Prostate gland (tissue), 2 donors: ENCODE measurements at regions not wholly inside any gene's neighbourhood (a gene's known extent, or its start where the extent isn't known, plus 50 kb on each side); places are given as distances from the start of the nearest gene placed in this dataset.

Experiments
- DNase-seq: peaks from one replicate; pipeline ENCODE4 v3.0.0-alpha.2; 2019; ENCODE audit warnings: low spot score
- H3K27ac ChIP-seq, 2 donors: fragments of 200-600 bp; sonication (generic); 2 replicates each; pipeline ENCODE4 v1.5.1; 2017 to 2019
- H3K27me3 ChIP-seq: fragments of 200-600 bp; sonication (generic); replicated peaks from 2 replicates; pipeline ENCODE4 v1.5.1; 2019; ENCODE audit not compliant: insufficient read depth
- H3K36me3 ChIP-seq, 2 donors: fragments of 200-600 bp; sonication (generic); 1 replicate in 1 of 2; 2 replicates in 1 of 2; pipeline versions ENCODE4 v1.5.1 to v1.8.1; 2017 to 2019
- H3K4me1 ChIP-seq: fragments of 200-600 bp; sonication (generic); replicated peaks from 2 replicates; pipeline ENCODE4 v1.5.1; 2019
- H3K4me3 ChIP-seq, 2 donors: fragments of 200-600 bp; sonication (generic); 2 replicates each; pipeline ENCODE4 v1.5.1; 2017 to 2019
- H3K9me3 ChIP-seq: fragments of 200-600 bp; sonication (generic); 2 replicates; pipeline ENCODE4 v1.5.1; 2017
- CTCF ChIP-seq, 4 experiments: fragments of 200-600 bp in 2 of 4; fragments of 450-650 bp in 2 of 4; sonication (generic) in 2 of 4; IDR thresholded peaks; 1 replicate in 3 of 4; 2 replicates in 1 of 4; pipeline ENCODE4 v1.5.1; 2016 to 2019; ENCODE audit warnings: antibody characterized with exemption in 4 of 4, mild to moderate bottlenecking in 2 of 4, moderate library complexity in 2 of 4
- POLR2A ChIP-seq: fragments of 450-650 bp; IDR thresholded peaks from one replicate; pipeline ENCODE4 v1.6.1; 2016; ENCODE audit warnings: antibody characterized with exemption, mild to moderate bottlenecking
- POLR2AphosphoS5 ChIP-seq: sonication (generic); formaldehyde crosslinking; IDR thresholded peaks from one replicate; pipeline ENCODE4 v1.6.1; 2017; ENCODE audit warnings: antibody characterized with exemption
- WGBS: methylation state at CpG from one replicate; pipeline ENCODE4 v1.1.5; 2018; 5-methylcytosine and 5-hydroxymethylcytosine counted together
- intact Hi-C: fragments of 100-400 bp; cut with DNase I; formaldehyde crosslinking; loops from one replicate; pipeline ENCODE4 v1.14.2; 2022

GRCh38 chr6:94027374-94027773, 608.0 kb upstream of the EPHA7 start:
- 93% methylated on average over 1 of the region's 1 CpG for WGBS
- no peaks in the 10 kb centered on the region for H3K4me1 ChIP-seq
- DNase-seq = no peak
- H3K27ac ChIP-seq = no peak overlapping the region
- no peaks in the 10 kb centered on the region for H3K27me3 ChIP-seq
- no peaks in the 10 kb centered on the region for H3K36me3 ChIP-seq
- no peak overlapping the region for H3K4me3 ChIP-seq
- no peaks in the 10 kb centered on the region for H3K9me3 ChIP-seq
- TF ChIP-seq POLR2A (no peak), CTCF (IDR thresholded peaks at IDR 0.05) (no peak), POLR2AphosphoS5 (no peak)
- intact Hi-C loops = no loop called here

GRCh38 chr6:94026575-94026974, 607.2 kb upstream of the EPHA7 start:
- H3K36me3 ChIP-seq = no peaks in the 10 kb centered on the region
- TF ChIP-seq CTCF (IDR thresholded peaks at IDR 0.05) (no peak), POLR2A (no peak), POLR2AphosphoS5 (no peak)
- H3K27me3 ChIP-seq = no peaks in the 10 kb centered on the region
- no peak overlapping the region for H3K4me3 ChIP-seq
- intact Hi-C loops = no loop called here
- no peaks in the 10 kb centered on the region for H3K9me3 ChIP-seq
- WGBS = 88% methylated on average over 8 of the region's 8 CpGs
- DNase-seq = no peak
- H3K27ac ChIP-seq = no peak overlapping the region
- H3K4me1 ChIP-seq = no peaks in the 10 kb centered on the region

GRCh38 chr6:94005835-94006234, 586.5 kb upstream of the EPHA7 start:
- no peak overlapping the region for H3K4me3 ChIP-seq
- H3K27me3 ChIP-seq = no peaks in the 10 kb centered on the region
- H3K36me3 ChIP-seq = no peaks in the 10 kb centered on the region
- DNase-seq = no peak
- 12% methylated on average over 1 of the region's 1 CpG for WGBS
- no peaks in the 10 kb centered on the region for H3K9me3 ChIP-seq
- TF ChIP-seq CTCF (IDR thresholded peaks at IDR 0.05) = no peak
- no peak for TF ChIP-seq POLR2AphosphoS5
- no peak for TF ChIP-seq POLR2A
- no peak overlapping the region for H3K27ac ChIP-seq
- no peaks in the 10 kb centered on the region for H3K4me1 ChIP-seq
- intact Hi-C loops = no loop called here

GRCh38 chr6:93992976-93993375, 573.6 kb upstream of the EPHA7 start:
- TF ChIP-seq POLR2AphosphoS5 = no peak
- Histone ChIP-seq H3K36me3 (no peaks in the 10 kb centered on the region), H3K4me3 (no peak overlapping the region), H3K9me3 (no peaks in the 10 kb centered on the region), H3K27ac (no peak overlapping the region), H3K4me1 (no peaks in the 10 kb centered on the region), H3K27me3 (no peaks in the 10 kb centered on the region)
- 9% methylated on average over 1 of the region's 1 CpG for WGBS
- no peak for DNase-seq
- intact Hi-C loops = no loop called here

GRCh38 chr6:93989630-93990029, 570.3 kb upstream of the EPHA7 start:
- no peak for TF ChIP-seq POLR2AphosphoS5
- no peak for TF ChIP-seq POLR2A
- no peak for TF ChIP-seq CTCF (IDR thresholded peaks at IDR 0.05)
- no peaks in the 10 kb centered on the region for H3K27me3 ChIP-seq
- intact Hi-C loops = no loop called here
- H3K4me1 ChIP-seq = no peaks in the 10 kb centered on the region
- H3K9me3 ChIP-seq = no peaks in the 10 kb centered on the region
- no peak overlapping the region for H3K27ac ChIP-seq
- no peak overlapping the region for H3K4me3 ChIP-seq
- no peak for DNase-seq
- 94% methylated on average over 2 of the region's 2 CpGs for WGBS
- no peaks in the 10 kb centered on the region for H3K36me3 ChIP-seq
